K562 (cell line): ENCODE measurements at regions not wholly inside any gene's neighbourhood (a gene's known extent, or its start where the extent isn't known, plus 50 kb on each side); places are given as distances from the start of the nearest gene placed in this dataset.

ENCODE experiments used
- ATAC-seq: fragments of 200-7000 bp; cut with Tn5 transposase; 3 replicates; pipeline ENCODE4 v1.9.1; 2020; ENCODE audit warnings: moderate library complexity
- BruUV-seq: library from RNA; stranded (reverse); fragments of 400-500 nt; replicated peaks from 2 replicates; lab custom pipeline; 2021; lab: Mats Ljungman, UMichigan
- CTCF ChIA-PET: fragments of 300-600 bp; formaldehyde crosslinking; extraction: SDS; loops from one replicate; lab custom pipeline; 2021; ENCODE audit warnings: low intra/inter-chr PET ratio; lab: Yijun Ruan, JAX
- POLR2A ChIA-PET: fragments of 300-600, 350-650 bp; sonication (Branson Sonifier 250); formaldehyde crosslinking; extraction: SDS; loops from one replicate; lab custom pipeline; 2021; ENCODE audit warnings: antibody characterized with exemption, inconsistent platforms; lab: Yijun Ruan, JAX
- DNase-seq, 4 experiments: peaks; one replicate each; pipeline versions ENCODE4 v3.0.0 to v3.0.0-alpha.2; 2011 to 2018; ENCODE audit warnings: low spot score in 3 of 4, mixed read lengths in 3 of 4; ENCODE audit errors: extremely low read depth in 1 of 4
- FAIRE-seq: peaks from 2 replicates; lab custom pipeline; 2011; peaks lifted over from hg19 to GRCh38; lab: Jason Lieb, UNC
- H2AFZ ChIP-seq: 2 replicates; pipeline ENCODE4 v1.6.0; 2011; ENCODE audit warnings: low read depth, low read length, control low read depth, inconsistent platforms
- H3K27ac ChIP-seq: fragments of 200-600 bp; 3 replicates; pipeline ENCODE4 v1.8.0; 2011; ENCODE audit warnings: low read depth, mild to moderate bottlenecking, control low read depth, inconsistent platforms, low read length, moderate library complexity, mixed read lengths; ENCODE audit errors: extremely low read depth
- H3K27me3 ChIP-seq, 2 experiments: fragments of 300-600 bp in 1 of 2; 2 replicates in 1 of 2; 3 replicates in 1 of 2; pipeline versions ENCODE4 v1.6.0 to v1.8.0; 2011; ENCODE audit warnings: inconsistent platforms in 2 of 2, low read length in 2 of 2, mild to moderate bottlenecking in 1 of 2, mixed read lengths in 1 of 2, moderate library complexity in 1 of 2; ENCODE audit not compliant: control insufficient read depth in 2 of 2, insufficient read depth in 2 of 2
- H3K36me3 ChIP-seq: fragments of 300-600 bp; 3 replicates; pipeline ENCODE4 v1.8.0; 2011; ENCODE audit warnings: mild to moderate bottlenecking, low read length, inconsistent platforms; ENCODE audit not compliant: control insufficient read depth, insufficient read depth
- H3K4me1 ChIP-seq, 2 experiments: fragments of 200-600 bp in 1 of 2; replicated peaks in 1 of 2; 2 replicates in 1 of 2; 3 replicates in 1 of 2; pipeline versions ENCODE4 v1.5.1 to v1.8.0; 2011; ENCODE audit warnings: inconsistent platforms in 2 of 2, low read length in 2 of 2, mild to moderate bottlenecking in 1 of 2, mixed read lengths in 1 of 2, moderate library complexity in 1 of 2; ENCODE audit not compliant: control insufficient read depth in 2 of 2, insufficient read depth in 2 of 2
- H3K4me2 ChIP-seq: 2 replicates; pipeline ENCODE4 v1.6.1; 2011; ENCODE audit warnings: low read length, control low read depth, inconsistent platforms, mixed read lengths; ENCODE audit not compliant: insufficient read depth
- H3K4me3 ChIP-seq: fragments of 200-600 bp; sonication (generic), shearing (Covaris generic); 2 replicates; pipeline ENCODE4 v1.5.1; 2016; ENCODE audit warnings: control low read depth, inconsistent platforms
- H3K79me2 ChIP-seq: fragments of 200-600 bp; 3 replicates; pipeline ENCODE4 v1.8.0; 2011; ENCODE audit warnings: low read length, inconsistent platforms; ENCODE audit not compliant: control insufficient read depth, insufficient read depth
- H3K9ac ChIP-seq, 2 experiments: 2 replicates each; pipeline versions ENCODE4 v1.6.0 to v1.6.1; 2011; ENCODE audit warnings: low read depth in 2 of 2, low read length in 2 of 2, control low read depth in 1 of 2, inconsistent platforms in 1 of 2, mild to moderate bottlenecking in 1 of 2, mixed read lengths in 1 of 2; ENCODE audit not compliant: insufficient read depth in 1 of 2
- H3K9me1 ChIP-seq: one replicate; pipeline ENCODE4 v1.6.0; 2011; ENCODE audit warnings: inconsistent platforms, mild to moderate bottlenecking, low read length, moderate library complexity; ENCODE audit not compliant: control insufficient read depth, insufficient read depth
- H3K9me3 ChIP-seq: replicated peaks from 2 replicates; pipeline ENCODE4 v1.5.1; 2011; ENCODE audit warnings: low read depth, low read length, inconsistent platforms; ENCODE audit not compliant: control insufficient read depth, insufficient read depth
- H4K20me1 ChIP-seq: replicated peaks from 2 replicates; pipeline ENCODE4 v1.6.1; 2011; ENCODE audit warnings: low read length, inconsistent platforms, mixed read lengths; ENCODE audit not compliant: control insufficient read depth, insufficient read depth
- GABPB2 ChIP-seq: fragments of 250-450 bp; sonication (Bioruptor Pico); conservative IDR thresholded peaks from 2 replicates; pipeline ENCODE4 v1.5.1; 2021; ENCODE audit warnings: mild to moderate bottlenecking
- IFI16 ChIP-seq: fragments of 250-450 bp; sonication (Bioruptor Pico); IDR thresholded peaks from 2 replicates; pipeline ENCODE4 v2.1.2; 2022; ENCODE audit warnings: mild to moderate bottlenecking, inconsistent platforms
- MYBL2 ChIP-seq, 2 experiments: fragments of 450-650 bp in 1 of 2; sonication (generic) in 1 of 2; formaldehyde crosslinking in 1 of 2; IDR thresholded peaks; 2 replicates each; pipeline versions ENCODE4 v1.6.1 to v1.8.1; 2017 to 2022; ENCODE audit warnings: borderline replicate concordance in 1 of 2, inconsistent platforms in 1 of 2, low read depth in 1 of 2, mild to moderate bottlenecking in 1 of 2, missing genetic modification reagents in 1 of 2, moderate library complexity in 1 of 2
- SMAD4 ChIP-seq: fragments of 250-450 bp; sonication (Bioruptor Pico); conservative IDR thresholded peaks from 2 replicates; pipeline ENCODE4 v1.8.0; 2021; ENCODE audit warnings: inconsistent platforms, mild to moderate bottlenecking, moderate library complexity
- ZNF592 ChIP-seq: fragments of 450-650 bp; IDR thresholded peaks from 2 replicates; pipeline ENCODE4 v1.6.1; 2017; ENCODE audit warnings: antibody characterized with exemption, mild to moderate bottlenecking
- WGBS: fragments of 100-300 bp; shearing (Covaris generic); methylation state at CpG from one replicate; pipeline ENCODE4 v1.1.6; 2016; ENCODE audit warnings: low coverage, mixed read lengths; ENCODE audit not compliant: insufficient coverage; ENCODE audit errors: missing lambda C conversion rate; 5-methylcytosine and 5-hydroxymethylcytosine counted together
- in situ Hi-C: fragments of 300-500 bp; cut with MboI; formaldehyde crosslinking; loops from 4 replicates; pipeline ENCODE4 v1.15.0; 2018; ENCODE audit warnings: inconsistent platforms, mixed read lengths
- intact Hi-C: fragments of 100-400 bp; cut with micrococcal nuclease; formaldehyde crosslinking; loops from 2 replicates; pipeline ENCODE4 v1.14.2; 2022
- TF ChIP-seq, protein P1 (sequence below): sonication (generic); formaldehyde crosslinking; IDR thresholded peaks from 2 replicates; pipeline ENCODE4 v1.8.1; 2022; ENCODE audit warnings: missing genetic modification reagents
- TF ChIP-seq, protein P2 (sequence below), 2 experiments: fragments of 450-650 bp; conservative IDR thresholded peaks; 2 replicates each; pipeline ENCODE4 v1.6.1; 2017; ENCODE audit warnings: mild to moderate bottlenecking in 2 of 2, moderate library complexity in 2 of 2

DNA sequence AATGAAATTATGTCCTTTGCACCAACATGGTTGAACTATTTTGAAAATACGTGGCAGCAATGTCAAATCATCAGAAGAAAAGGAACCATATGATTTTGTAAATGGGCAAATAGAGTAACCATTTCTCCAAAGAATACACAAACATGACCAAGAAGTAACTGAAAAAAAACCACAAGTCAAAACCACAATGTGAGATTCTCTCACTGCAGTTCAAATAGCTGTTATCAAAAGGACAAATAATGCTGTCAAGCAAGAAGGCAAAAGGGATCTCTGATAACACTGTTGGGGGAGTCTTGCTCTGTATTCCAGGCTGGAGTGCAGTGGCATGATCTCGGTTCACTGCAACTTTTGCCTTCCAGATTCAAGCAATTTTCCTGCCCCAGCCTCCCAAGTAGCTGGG is 170.7 kb upstream of the XIST start:
- Histone ChIP-seq H4K20me1 (no peaks in the 10 kb centered on the region), H2AFZ (no peak overlapping the region), H3K27me3 (no peaks in the 10 kb centered on the region), H3K9ac (no peak overlapping the region), H3K36me3 (no peaks in the 10 kb centered on the region), H3K9me1 (no peaks in the 10 kb centered on the region), H3K27ac (no peak overlapping the region), H3K4me2 (no peak overlapping the region), H3K4me1 (no peaks in the 10 kb centered on the region), H3K79me2 (no peaks in the 10 kb centered on the region), H3K4me3 (no peak overlapping the region), H3K9me3 (no peaks in the 10 kb centered on the region)
- ChIA-PET CTCF (no interaction called here), POLR2A (no interaction called here)
- FAIRE-seq (no peak), DNase-seq (no peak), ATAC-seq (no peak)
- intact Hi-C loops, result no loop called here
- in situ Hi-C loops, result no loop called here
- BruUV-seq, result no TSS peak
- WGBS, result 3% methylated on average over 2 of the region's 2 CpGs
- no peak for TF ChIP-seq MYBL2 (IDR thresholded peaks at IDR 0.05; ENCODE audit: low read depth)
- no peak for TF ChIP-seq MYBL2 (CRISPR knock-in tag; IDR thresholded peaks at IDR 0.05; ENCODE audit: borderline replicate concordance)
- no peak for TF ChIP-seq GABPB2 (CRISPR knock-in tag)

- BruUV-seq, result no TSS peak
- no peak overlapping the region for H3K4me2 ChIP-seq
- no peaks in the 10 kb centered on the region for H3K9me3 ChIP-seq
- no peak for DNase-seq
- H4K20me1 ChIP-seq, result no peaks in the 10 kb centered on the region
- no peak for FAIRE-seq
- 90% methylated on average over 8 of the region's 8 CpGs for WGBS
- H3K27me3 ChIP-seq, result no peaks in the 10 kb centered on the region
- no peaks in the 10 kb centered on the region for H3K79me2 ChIP-seq
- in situ Hi-C loops, result loop anchor here (10.0 kb wide), 1 partner anchor 163 kb away; the partner anchor contains the start of gene XIST
- H3K9ac ChIP-seq, result no peak overlapping the region
- H3K4me1 ChIP-seq, result no peaks in the 10 kb centered on the region
- ChIA-PET POLR2A (no interaction called here), CTCF (no interaction called here)
- no peaks in the 10 kb centered on the region for H3K36me3 ChIP-seq
- no peak overlapping the region for H3K4me3 ChIP-seq
- no peak overlapping the region for H3K27ac ChIP-seq
- intact Hi-C loops, result loop anchor here (5.0 to 10.0 kb wide), 2 partner anchors 93 to 324 kb away; no protein-coding TSS in a partner anchor
- ATAC-seq, result no peak
- no peaks in the 10 kb centered on the region for H3K9me1 ChIP-seq
- no peak overlapping the region for H2AFZ ChIP-seq
- TF ChIP-seq ZNF592 (no peak), IFI16 (CRISPR knock-in tag) (no peak), SMAD4 (CRISPR knock-in tag) (no peak)
- TF ChIP-seq, protein P1, sequence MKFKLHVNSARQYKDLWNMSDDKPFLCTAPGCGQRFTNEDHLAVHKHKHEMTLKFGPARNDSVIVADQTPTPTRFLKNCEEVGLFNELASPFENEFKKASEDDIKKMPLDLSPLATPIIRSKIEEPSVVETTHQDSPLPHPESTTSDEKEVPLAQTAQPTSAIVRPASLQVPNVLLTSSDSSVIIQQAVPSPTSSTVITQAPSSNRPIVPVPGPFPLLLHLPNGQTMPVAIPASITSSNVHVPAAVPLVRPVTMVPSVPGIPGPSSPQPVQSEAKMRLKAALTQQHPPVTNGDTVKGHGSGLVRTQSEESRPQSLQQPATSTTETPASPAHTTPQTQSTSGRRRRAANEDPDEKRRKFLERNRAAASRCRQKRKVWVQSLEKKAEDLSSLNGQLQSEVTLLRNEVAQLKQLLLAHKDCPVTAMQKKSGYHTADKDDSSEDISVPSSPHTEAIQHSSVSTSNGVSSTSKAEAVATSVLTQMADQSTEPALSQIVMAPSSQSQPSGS (CRISPR knock-in tag), result no peak
- TF ChIP-seq, protein P2, sequence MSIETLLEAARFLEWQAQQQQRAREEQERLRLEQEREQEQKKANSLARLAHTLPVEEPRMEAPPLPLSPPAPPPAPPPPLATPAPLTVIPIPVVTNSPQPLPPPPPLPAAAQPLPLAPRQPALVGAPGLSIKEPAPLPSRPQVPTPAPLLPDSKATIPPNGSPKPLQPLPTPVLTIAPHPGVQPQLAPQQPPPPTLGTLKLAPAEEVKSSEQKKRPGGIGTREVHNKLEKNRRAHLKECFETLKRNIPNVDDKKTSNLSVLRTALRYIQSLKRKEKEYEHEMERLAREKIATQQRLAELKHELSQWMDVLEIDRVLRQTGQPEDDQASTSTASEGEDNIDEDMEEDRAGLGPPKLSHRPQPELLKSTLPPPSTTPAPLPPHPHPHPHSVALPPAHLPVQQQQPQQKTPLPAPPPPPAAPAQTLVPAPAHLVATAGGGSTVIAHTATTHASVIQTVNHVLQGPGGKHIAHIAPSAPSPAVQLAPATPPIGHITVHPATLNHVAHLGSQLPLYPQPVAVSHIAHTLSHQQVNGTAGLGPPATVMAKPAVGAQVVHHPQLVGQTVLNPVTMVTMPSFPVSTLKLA (conservative IDR thresholded peaks at IDR 0.05), result no peak
Observed at GRCh38 chrX:74018253-74018652, 165.7 kb upstream of the XIST start.
